ENCODE measurements at regions not wholly inside any gene's neighbourhood (a gene's known extent, or its start where the extent isn't known, plus 50 kb on each side); places are given as distances from the start of the nearest gene placed in this dataset.

DNA sequence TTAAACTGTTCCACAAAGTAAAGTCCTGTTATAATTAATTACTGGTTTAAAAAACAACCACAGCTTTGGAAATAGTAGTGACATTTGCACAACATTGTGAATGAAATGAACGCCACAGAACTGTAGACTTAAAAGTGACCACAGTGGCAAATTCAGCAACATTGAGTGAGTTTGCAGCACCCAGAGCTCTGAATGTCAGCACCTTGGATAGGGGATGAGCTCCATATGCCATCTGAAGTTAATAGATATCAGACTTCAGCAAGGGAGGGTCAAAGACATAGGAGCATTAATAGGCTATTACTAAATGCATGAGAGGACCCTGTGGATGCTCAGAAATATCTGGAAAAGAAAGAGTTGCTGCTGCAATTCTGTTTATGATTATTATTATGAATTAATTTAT, 55.3 kb upstream of the KCNIP4 start (continued):
- TF ChIP-seq ZNF202 (tag by site-specific recombination; IDR thresholded peaks at IDR 0.05; ENCODE audit: borderline replicate concordance), result no peak
- TF ChIP-seq, protein P1, sequence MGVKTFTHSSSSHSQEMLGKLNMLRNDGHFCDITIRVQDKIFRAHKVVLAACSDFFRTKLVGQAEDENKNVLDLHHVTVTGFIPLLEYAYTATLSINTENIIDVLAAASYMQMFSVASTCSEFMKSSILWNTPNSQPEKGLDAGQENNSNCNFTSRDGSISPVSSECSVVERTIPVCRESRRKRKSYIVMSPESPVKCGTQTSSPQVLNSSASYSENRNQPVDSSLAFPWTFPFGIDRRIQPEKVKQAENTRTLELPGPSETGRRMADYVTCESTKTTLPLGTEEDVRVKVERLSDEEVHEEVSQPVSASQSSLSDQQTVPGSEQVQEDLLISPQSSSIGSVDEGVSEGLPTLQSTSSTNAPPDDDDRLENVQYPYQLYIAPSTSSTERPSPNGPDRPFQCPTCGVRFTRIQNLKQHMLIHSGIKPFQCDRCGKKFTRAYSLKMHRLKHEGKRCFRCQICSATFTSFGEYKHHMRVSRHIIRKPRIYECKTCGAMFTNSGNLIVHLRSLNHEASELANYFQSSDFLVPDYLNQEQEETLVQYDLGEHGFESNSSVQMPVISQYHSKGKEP (tag by site-specific recombination; IDR thresholded peaks at IDR 0.05), result no peak
- TF ChIP-seq ZFP37 (tag by site-specific recombination; IDR thresholded peaks at IDR 0.05), result no peak
- no peak for TF ChIP-seq ZNF623 (tag by site-specific recombination; IDR thresholded peaks at IDR 0.05)

Data from HEK293 (cell line).